SKM-1 (cell line): ENCODE measurements at regions not wholly inside any gene's neighbourhood (a gene's known extent, or its start where the extent isn't known, plus 50 kb on each side); places are given as distances from the start of the nearest gene placed in this dataset.

Experiments
- DNase-seq: peaks from one replicate; lab custom pipeline; 2025; ENCODE audit not compliant: unreplicated experiment; lab: John Stamatoyannopoulos, UW

DNA sequence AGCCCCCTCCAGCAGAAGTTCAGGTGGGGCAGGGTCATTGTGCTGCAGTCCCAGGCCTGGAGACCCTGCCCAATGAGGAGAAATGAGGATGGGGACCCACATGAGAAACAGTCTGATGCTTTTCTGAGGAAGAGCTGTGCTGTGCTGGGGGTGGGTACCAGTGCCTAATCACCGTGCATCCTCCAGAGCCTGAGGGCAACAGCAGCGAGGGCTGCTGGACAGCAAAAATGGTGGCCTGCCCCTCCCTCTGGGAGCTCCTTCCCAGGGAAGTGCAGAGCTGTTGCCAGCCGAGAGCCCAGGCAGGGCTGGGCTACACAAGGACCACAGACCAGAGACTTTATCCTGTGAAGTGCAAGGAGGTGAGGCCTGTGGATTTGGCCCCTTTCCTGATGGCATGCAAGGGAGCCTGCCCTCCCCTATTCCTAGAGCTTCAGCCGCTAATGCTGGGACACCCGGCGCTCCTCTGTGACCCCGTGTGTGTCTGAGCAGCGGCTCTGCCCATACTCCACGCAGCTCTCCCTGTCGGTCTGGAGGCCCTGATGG, 134.8 kb downstream of the DSEL start:
- DNase-seq, result no peak

GRCh38 chr18:67380867-67381266, 135.7 kb downstream of the DSEL start:
- DNase-seq, result no peak

DNA sequence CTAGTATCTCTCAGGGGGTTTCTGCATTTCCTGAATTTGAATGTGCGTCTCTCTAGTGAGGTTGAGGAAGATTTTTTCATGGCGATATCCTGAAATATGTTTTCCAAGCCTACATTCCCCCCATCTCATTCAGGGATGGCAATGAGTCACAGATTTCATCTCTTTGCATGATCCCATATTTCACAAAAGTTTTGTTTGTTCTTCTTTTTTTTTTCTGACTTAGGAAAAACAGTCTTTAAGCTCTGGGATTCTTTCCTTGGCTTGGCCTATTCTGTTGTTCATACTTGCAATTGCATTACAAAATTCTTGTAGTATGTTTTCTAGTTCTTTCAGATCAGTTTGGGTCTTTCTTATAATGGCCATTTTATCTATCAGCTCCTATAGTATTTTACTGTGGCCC, 136.5 kb downstream of the DSEL start:
- DNase-seq, result no peak

DNA sequence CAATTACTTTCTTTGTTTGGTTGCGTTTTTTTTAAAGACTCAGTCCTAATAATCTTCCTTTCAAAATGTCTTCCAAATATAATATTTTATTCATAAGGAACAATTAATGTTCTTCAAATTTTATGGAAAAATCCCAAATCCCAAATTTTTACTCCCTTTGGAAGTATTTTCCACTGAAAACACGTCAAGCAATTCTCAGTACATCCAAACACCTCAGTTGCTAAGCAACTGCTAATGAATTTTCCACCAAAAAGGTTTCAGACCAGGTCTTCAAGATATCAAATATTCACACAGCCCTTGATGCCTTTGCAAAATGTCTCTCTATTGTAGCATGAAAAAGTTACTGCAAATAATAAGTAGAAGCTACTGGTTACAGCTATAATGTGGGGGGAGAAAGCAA, 140.1 kb downstream of the DSEL start:
- DNase-seq, result no peak

DNA sequence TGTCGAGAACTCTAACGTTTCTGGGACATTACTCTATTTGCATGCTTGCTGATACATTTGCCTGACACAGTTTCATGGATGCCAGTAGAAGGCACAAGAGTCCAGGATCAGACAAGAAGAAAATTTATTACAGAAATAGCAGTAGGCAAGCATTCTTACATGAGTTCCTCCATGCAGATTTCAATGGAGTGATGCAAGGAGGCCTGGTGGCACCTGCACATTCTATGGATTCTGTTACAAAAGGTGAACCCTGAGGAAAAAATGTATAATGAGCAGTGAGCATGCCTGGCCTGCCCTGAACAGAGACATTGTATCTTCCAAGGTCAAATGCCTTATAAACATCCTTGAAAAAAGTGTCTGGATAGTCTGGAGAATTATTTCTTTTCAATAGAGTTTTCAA, 142.9 kb downstream of the DSEL start:
- no peak for DNase-seq

DNA sequence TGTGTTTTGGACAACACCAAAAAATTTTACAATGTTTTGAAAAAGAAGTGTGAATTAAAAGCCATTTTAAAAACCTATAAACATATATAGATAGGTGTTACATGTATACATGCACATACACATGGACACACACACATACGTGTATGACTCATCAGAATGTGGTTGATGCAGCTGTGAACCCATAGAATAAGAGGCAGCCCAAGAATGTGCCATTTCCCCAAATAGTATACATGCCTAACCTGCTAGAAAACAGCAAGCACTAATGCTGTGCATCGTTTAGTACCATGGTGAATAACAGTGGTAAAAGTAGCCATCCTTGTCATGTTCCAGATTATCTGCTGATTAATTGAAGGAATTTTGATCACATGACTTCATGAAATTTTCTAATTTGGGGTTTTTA, 149.0 kb downstream of the DSEL start:
- DNase-seq, result no peak

DNA sequence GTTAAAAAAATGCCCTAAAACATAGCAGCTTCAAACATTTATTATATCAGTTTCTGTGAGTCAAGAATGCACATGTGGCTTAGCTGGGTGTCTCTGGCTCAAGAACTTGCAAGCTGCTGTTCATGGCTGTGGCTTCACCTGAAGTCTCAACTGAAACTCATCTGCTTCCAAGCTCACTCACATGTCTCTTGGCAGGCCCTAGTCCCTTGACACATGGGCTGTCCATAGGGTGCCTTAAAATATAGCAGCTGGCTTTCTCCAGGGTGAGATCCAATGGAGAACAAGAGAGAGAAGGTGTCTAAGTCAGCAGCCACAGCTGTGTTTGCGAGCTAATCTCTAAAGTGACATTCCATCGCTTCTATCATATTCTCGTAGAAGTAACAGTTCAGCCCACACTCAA, 152.8 kb downstream of the DSEL start:
- DNase-seq, result no peak

DNA sequence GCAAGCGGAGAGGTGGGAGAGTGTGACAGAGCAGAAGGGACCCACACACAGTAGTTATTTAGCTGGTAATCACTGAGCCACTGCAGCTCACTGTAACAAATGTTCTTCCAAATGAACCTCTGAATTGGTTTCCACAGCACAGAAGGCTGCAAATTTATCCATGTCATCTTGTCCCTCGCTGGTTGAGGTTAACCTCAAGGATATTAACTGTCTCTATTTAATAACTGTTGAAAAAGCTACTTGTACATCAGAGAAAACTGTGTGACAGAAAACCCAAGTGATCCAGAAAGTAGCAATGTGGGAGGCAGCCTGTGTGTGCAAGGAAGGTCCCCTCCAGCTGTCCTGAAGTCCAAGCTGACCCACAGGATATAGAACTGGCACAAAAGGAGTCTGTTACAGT, 153.6 kb downstream of the DSEL start:
- no peak for DNase-seq

GRCh38 chr18:67359873-67360838, 156.4 kb downstream of the DSEL start:
- no peak for DNase-seq

- DNase-seq, result no peak
Measured at GRCh38 chr18:67358947-67359346, 157.6 kb downstream of the DSEL start.

GRCh38 chr18:67354692-67355091, 161.8 kb downstream of the DSEL start:
- no peak for DNase-seq

GRCh38 chr18:67354091-67354490, 162.4 kb downstream of the DSEL start:
- DNase-seq, result no peak

DNA sequence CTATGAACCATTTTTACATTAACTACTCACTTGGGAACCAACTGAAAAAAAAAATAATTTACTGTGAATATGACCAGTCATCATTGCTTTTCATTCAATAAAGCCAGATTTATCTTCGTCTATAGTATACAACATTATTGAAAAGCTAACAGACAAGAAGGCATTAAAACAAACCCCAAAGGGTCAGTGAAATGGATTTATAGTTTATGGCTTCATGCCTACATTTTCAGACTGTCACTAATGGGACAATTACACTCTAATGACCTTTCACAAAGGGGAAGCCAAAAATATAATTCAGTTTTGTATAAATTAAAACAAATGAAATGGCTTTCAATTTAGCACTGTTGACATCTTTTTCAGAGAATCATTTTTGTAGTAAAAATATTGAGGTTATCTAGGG, 169.1 kb downstream of the DSEL start:
- no peak for DNase-seq

GRCh38 chr18:67342159-67342558, 174.4 kb downstream of the DSEL start:
- no peak for DNase-seq

DNA sequence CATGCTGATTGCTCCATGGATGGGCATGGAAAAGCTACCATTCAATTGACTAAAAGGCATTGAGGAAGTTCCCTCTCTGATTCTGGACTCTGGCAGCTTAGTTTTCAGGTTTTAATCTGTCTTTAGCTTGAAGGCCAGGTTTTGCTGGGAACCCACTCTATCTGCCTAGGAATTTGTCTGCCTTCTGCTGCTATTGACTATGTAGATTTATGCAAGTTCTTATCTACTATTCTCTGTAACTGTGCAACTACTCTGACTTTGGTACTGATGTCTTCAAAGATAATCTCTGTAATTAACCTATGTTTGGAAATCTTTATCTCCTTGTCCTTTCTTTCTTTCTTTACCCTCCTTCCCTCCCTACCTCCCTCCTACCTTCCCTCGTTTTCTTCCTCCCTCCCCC, 178.8 kb downstream of the DSEL start:
- DNase-seq, result no peak

- DNase-seq, result no peak
Measured at GRCh38 chr18:67331857-67332256, 184.7 kb downstream of the DSEL start.

DNA sequence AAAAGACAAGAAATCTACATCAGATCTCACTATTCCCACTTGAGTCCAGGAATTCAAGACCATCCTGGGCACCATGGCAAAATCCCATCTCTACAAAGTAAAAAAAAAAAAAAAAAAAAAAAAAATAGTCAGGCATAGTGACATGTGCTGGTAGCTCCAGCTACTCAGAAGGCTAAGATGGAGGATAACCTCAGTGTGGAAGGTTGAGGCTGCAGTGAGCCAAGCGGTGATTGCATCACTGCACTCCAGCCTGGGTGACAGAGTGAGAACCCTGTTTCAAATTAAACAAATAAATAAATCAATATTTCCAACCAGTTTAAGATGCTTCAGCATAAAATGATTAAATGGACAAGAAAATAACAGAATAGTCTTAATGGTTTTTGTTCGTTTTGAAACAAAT, 197.4 kb downstream of the DSEL start:
- DNase-seq, result no peak

- DNase-seq, result no peak
Measured at GRCh38 chr18:67318651-67319050, 197.9 kb downstream of the DSEL start.

- DNase-seq, result no peak
Measured at GRCh38 chr18:67310826-67311225, 205.7 kb downstream of the DSEL start.

DNA sequence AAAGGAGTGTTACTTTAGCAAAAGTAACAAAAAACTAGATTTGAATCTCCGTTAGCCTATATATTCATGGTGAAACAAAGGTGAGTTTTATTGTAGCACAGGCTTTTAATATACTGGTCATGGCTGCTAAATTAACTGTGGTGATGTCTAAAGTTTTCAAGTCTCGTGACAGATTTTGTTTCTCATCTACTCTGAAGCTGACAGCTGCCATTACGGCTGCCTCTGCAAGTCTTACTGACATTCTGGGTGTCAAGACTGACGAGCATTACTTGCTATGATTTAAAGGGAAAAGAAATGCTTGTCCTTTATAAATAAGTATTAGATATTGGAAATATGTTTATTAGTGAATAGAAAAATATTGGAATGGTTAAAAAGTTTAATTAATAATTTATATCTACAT, 207.7 kb downstream of the DSEL start:
- no peak for DNase-seq

- DNase-seq, result no peak
Measured at GRCh38 chr18:67305466-67305865, 211.1 kb downstream of the DSEL start.

DNA sequence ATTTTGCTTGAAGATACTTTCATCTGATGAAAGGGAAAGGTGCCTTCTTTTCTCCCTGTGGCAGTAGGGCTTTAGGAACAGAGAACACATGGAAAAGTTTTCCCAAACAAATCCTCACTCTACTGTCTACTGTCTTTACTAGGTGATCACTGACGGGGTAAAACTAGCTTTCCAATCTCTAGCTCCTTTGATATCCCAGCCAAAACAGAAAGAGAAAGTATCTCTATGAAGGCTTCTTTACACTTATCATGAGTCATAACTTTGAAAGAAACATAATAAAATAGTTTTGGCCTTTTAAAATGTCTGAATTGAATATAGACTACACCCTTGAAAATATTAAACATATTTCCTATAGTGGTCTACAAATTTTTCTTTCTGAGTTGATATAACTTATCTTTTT, 214.5 kb downstream of the DSEL start:
- no peak for DNase-seq

GRCh38 chr18:67301592-67301991, 214.9 kb downstream of the DSEL start:
- no peak for DNase-seq
